Stimulated activated CD4-positive, alpha-beta T cell treated with anti-CD3 and anti-CD28 coated beads, Interleukin-4, amount 100 ng/mL, for 1 hour (primary cell): ENCODE measurements at regions not wholly inside any gene's neighbourhood (a gene's known extent, or its start where the extent isn't known, plus 50 kb on each side); places are given as distances from the start of the nearest gene placed in this dataset.

Experiments used
- DNase-seq: peaks from one replicate; pipeline ENCODE4 v3.0.0-alpha.2; 2020

- DNase-seq: no peak
These were observed 57.2 kb upstream of the TGM3 start for GRCh38 chr20:2238601-2239000.

DNA sequence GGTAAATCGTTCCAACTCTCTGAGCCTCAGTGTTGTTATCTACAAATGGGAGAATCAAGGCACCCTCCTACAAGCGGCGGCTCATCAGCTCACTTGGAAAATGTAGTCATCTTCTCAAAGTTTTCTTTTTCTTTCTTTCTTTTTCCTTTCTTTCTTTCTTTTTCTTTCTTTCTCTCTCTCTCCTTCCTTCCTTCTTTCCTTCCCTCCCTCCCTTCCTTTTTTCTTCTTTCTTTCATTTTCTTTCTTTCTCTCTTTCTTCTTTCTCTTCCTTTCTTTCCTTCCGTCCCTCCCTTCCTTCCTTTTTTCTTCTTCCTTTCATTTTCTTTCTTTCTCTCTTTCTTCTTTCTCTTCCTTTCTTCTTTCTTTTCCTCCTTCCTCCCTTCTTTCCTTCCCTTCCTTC, 55.0 kb upstream of the TGM3 start:
- DNase-seq: no peak

GRCh38 chr20:2242678-2243077, 53.1 kb upstream of the TGM3 start:
- no peak for DNase-seq

DNA sequence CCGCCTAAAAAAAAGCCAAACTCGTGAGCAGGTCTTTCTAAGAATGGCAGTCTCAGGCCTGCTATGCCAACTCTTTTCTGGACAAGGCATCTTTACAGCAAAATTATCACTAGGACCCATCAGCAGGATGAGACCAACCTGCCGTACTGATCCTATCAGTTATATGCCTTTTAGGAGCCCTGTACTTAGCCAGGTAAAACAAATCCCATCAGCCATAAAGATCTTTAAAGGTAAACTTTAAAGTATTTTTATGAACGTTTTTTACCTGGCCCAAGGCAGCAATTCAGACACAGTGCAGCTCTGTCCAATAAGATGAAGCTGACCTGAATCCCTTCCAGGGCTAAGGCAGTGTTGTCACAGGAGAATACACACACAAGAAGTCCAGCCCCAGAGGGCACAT, 51.3 kb upstream of the TGM3 start:
- no peak for DNase-seq

- no peak for DNase-seq
These were observed 50.8 kb upstream of the TGM3 start for GRCh38 chr20:2244993-2245392.

GRCh38 chr20:2245637-2246036, 50.2 kb upstream of the TGM3 start:
- no peak for DNase-seq
